HCT116 (cell line): ENCODE measurements at regions not wholly inside any gene's neighbourhood (a gene's known extent, or its start where the extent isn't known, plus 50 kb on each side); places are given as distances from the start of the nearest gene placed in this dataset.

Experiments
- EZH2 ChIP-seq: fragments of 200-600 bp; sonication (generic); IDR thresholded peaks from 2 replicates; pipeline ENCODE4 v1.6.1; 2017; ENCODE audit warnings: antibody characterized with exemption, mixed run types
- POLR2A ChIP-seq: IDR thresholded peaks from 2 replicates; pipeline ENCODE4 v1.7.0; 2011; ENCODE audit warnings: borderline replicate concordance; ENCODE audit not compliant: insufficient read depth, insufficient read length; ENCODE audit errors: extremely low read depth

DNA sequence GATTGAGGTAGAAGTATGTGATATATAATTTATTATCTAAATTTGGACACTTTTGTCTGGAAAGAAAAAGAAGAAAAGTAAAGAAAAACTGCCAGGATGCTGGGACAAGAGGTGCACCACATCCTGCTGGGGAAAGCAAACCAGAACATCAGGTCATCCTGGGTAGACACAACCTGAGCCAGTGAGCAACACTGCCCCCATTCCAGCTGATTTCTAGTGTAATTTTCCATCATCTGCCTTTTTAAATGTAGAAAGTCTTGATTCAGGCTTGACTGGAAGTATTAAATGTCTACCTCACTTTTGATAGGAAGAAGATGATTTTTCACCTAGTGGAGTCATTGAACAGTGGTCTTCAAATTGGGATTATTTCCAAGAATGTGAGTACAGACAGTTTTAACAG is 1164.5 kb upstream of the CITED2 start:
- TF ChIP-seq POLR2A (no peak), EZH2 (no peak)
